Testis (tissue), 2 donors: ENCODE measurements at regions not wholly inside any gene's neighbourhood (a gene's known extent, or its start where the extent isn't known, plus 50 kb on each side); places are given as distances from the start of the nearest gene placed in this dataset.

Experiments used
- DNase-seq: peaks from one replicate; pipeline ENCODE4 v3.0.0-alpha.2; 2019
- H3K27ac ChIP-seq, 2 donors: fragments of 200-600 bp; sonication (generic); one replicate each; pipeline ENCODE4 v1.5.1; 2019
- H3K27me3 ChIP-seq: fragments of 200-600 bp; sonication (generic); one replicate; pipeline ENCODE4 v1.5.1; 2019
- H3K36me3 ChIP-seq: fragments of 200-600 bp; sonication (generic); one replicate; pipeline ENCODE4 v1.5.1; 2017; ENCODE audit warnings: low read depth; ENCODE audit errors: missing control alignments
- H3K4me1 ChIP-seq: fragments of 200-600 bp; sonication (generic); one replicate; pipeline ENCODE4 v1.5.1; 2019
- H3K4me3 ChIP-seq, 2 donors: fragments of 200-600 bp; sonication (generic); one replicate each; pipeline ENCODE4 v1.5.1; 2017 to 2019
- H3K9me3 ChIP-seq: fragments of 200-600 bp; sonication (generic); one replicate; pipeline ENCODE4 v1.5.1; 2017
- POLR2A ChIP-seq: fragments of 450-650 bp; IDR thresholded peaks from one replicate; pipeline ENCODE4 v1.6.1; 2017; ENCODE audit warnings: antibody characterized with exemption, mild to moderate bottlenecking, moderate library complexity
- WGBS, 2 donors: methylation state at CpG; one replicate each; pipeline ENCODE4 v1.1.5; 2018; 5-methylcytosine and 5-hydroxymethylcytosine counted together
- intact Hi-C: fragments of 100-400 bp; cut with DNase I; formaldehyde crosslinking; loops from one replicate; pipeline ENCODE4 v1.15.1; 2023; ENCODE audit warnings: low total_unique reads
- TF ChIP-seq, protein P1 (sequence below), 3 experiments: fragments of 450-650 bp in 2 of 3; fragments of 200-600 bp in 1 of 3; sonication (generic) in 1 of 3; IDR thresholded peaks; one replicate each; pipeline ENCODE4 v1.5.1; 2016 to 2019; ENCODE audit warnings: antibody characterized with exemption in 3 of 3, mild to moderate bottlenecking in 2 of 3, moderate library complexity in 1 of 3

- DNase-seq, result no peak
- Histone ChIP-seq H3K27me3 (no peaks in the 10 kb centered on the region), H3K4me1 (no peaks in the 10 kb centered on the region), H3K27ac (no peak overlapping the region), H3K4me3 (no peak overlapping the region), H3K36me3 (no peaks in the 10 kb centered on the region), H3K9me3 (no peaks in the 10 kb centered on the region)
- no peak for TF ChIP-seq POLR2A
- TF ChIP-seq, protein P1, sequence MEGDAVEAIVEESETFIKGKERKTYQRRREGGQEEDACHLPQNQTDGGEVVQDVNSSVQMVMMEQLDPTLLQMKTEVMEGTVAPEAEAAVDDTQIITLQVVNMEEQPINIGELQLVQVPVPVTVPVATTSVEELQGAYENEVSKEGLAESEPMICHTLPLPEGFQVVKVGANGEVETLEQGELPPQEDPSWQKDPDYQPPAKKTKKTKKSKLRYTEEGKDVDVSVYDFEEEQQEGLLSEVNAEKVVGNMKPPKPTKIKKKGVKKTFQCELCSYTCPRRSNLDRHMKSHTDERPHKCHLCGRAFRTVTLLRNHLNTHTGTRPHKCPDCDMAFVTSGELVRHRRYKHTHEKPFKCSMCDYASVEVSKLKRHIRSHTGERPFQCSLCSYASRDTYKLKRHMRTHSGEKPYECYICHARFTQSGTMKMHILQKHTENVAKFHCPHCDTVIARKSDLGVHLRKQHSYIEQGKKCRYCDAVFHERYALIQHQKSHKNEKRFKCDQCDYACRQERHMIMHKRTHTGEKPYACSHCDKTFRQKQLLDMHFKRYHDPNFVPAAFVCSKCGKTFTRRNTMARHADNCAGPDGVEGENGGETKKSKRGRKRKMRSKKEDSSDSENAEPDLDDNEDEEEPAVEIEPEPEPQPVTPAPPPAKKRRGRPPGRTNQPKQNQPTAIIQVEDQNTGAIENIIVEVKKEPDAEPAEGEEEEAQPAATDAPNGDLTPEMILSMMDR (IDR thresholded peaks at IDR 0.05), result no peak
- 79 to 82% methylated on average over 5 of the region's 5 CpGs for WGBS, 2 donors
- intact Hi-C loops, result no loop called here
These were observed 538.2 kb upstream of the DPP6 start for GRCh38 chr7:153514032-153514431.

- intact Hi-C loops, result no loop called here
- TF ChIP-seq, protein P1 (IDR thresholded peaks at IDR 0.05), result no peak
- TF ChIP-seq POLR2A, result no peak
- 95 to 97% methylated on average over 4 of the region's 4 CpGs for WGBS, 2 donors
- Histone ChIP-seq H3K27me3 (no peaks in the 10 kb centered on the region), H3K4me3 (no peak overlapping the region), H3K4me1 (no peaks in the 10 kb centered on the region), H3K36me3 (no peaks in the 10 kb centered on the region), H3K9me3 (no peaks in the 10 kb centered on the region), H3K27ac (no peak overlapping the region)
- no peak for DNase-seq
These were observed 536.8 kb upstream of the DPP6 start for GRCh38 chr7:153515359-153515758.

DNA sequence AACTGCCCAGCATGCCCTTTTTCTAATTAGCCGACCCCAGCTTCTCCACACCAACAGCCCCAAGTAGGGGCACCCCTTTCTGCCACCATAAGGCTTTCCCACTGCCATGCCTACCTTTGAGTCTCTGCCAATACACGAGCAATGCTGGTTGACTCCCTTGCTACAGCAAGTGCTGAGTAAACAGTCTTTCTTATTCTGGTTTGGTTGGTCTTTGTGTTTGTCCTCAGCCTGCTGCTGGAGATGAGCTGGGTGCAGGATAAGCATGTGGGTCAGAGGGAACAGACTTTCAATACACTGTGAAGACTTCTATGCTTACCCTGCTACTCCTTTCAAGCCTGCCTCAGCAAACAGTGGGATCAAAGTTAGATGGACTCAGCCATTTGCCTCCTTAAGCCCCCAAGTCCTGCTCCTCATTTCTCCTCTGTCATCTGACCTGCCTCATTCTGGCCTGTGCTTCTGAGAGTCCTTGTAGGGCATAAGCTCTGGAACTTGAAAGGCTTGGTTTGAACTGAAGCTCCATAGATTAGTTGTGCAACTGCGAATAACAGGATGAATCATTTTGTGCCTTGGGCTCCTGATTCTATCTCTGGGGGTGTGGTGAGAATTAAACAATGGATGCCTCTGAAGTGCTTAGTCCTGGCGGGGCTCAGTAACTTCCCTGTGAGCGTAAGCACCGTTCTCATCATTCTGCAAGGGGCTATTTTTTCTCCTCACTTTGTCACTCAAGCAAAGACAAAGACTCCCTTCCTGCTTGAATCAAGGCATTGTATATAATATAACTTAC lies 533.8 kb upstream of the DPP6 start:
- TF ChIP-seq, protein P1 (IDR thresholded peaks at IDR 0.05), result no peak
- TF ChIP-seq POLR2A, result no peak
- H3K27me3 ChIP-seq, result no peaks in the 10 kb centered on the region
- intact Hi-C loops, result no loop called here

GRCh38 chr7:153521370-153521769 lies 530.8 kb upstream of the DPP6 start:
- Histone ChIP-seq H3K36me3 (no peaks in the 10 kb centered on the region), H3K27me3 (no peaks in the 10 kb centered on the region), H3K4me1 (peaks cover 10% of the 10 kb centered on the region), H3K27ac (no peak overlapping the region), H3K4me3 (no peak overlapping the region), H3K9me3 (no peaks in the 10 kb centered on the region)
- DNase-seq, result no peak
- intact Hi-C loops, result no loop called here
- TF ChIP-seq, protein P1 (IDR thresholded peaks at IDR 0.05), result no peak
- TF ChIP-seq POLR2A, result no peak
- 82 to 85% methylated on average over 5 of the region's 5 CpGs for WGBS, 2 donors

More for the DNA sequence above, 533.8 kb upstream of the DPP6 start:
- no peak overlapping the region for H3K27ac ChIP-seq
- H3K4me1 ChIP-seq, result peaks cover 5% of the 10 kb centered on the region
- H3K36me3 ChIP-seq, result no peaks in the 10 kb centered on the region
- H3K4me3 ChIP-seq, result no peak overlapping the region
- DNase-seq, result no peak
- 87 to 88% methylated on average over 6 of the region's 6 CpGs for WGBS, 2 donors
- no peaks in the 10 kb centered on the region for H3K9me3 ChIP-seq

DNA sequence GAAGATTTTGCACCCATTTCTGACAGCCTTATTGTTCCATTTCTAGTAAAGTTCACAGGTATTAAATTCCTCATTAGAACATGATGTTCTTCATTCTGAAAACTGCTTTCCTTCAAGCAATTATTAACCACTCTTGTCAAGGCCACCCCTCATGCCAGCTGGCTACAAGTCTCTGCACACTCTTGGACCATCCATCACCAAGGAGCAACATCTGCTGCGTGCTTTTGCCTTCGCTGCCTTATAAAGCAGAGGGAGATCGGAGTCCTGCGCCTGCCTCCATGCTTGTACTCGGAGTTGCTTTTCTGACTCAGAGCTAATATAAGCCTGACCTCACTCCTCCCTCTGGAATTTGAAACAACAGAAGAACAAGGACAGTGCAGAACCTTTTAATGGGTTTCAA lies 529.9 kb upstream of the DPP6 start:
- H3K4me1 ChIP-seq, result peaks cover 10% of the 10 kb centered on the region
- no peaks in the 10 kb centered on the region for H3K27me3 ChIP-seq
- no peak overlapping the region for H3K4me3 ChIP-seq
- H3K27ac ChIP-seq, result no peak overlapping the region
- intact Hi-C loops, result no loop called here
- WGBS, 2 donors, result 38 to 44% methylated on average over 5 of the region's 5 CpGs
- no peaks in the 10 kb centered on the region for H3K9me3 ChIP-seq
- DNase-seq, result peak; percentile 68
- TF ChIP-seq POLR2A, result no peak
- TF ChIP-seq, protein P1 (IDR thresholded peaks at IDR 0.05), result no peak
- H3K36me3 ChIP-seq, result no peaks in the 10 kb centered on the region
